ENCODE measurements at regions not wholly inside any gene's neighbourhood (a gene's known extent, or its start where the extent isn't known, plus 50 kb on each side); places are given as distances from the start of the nearest gene placed in this dataset.

DNA sequence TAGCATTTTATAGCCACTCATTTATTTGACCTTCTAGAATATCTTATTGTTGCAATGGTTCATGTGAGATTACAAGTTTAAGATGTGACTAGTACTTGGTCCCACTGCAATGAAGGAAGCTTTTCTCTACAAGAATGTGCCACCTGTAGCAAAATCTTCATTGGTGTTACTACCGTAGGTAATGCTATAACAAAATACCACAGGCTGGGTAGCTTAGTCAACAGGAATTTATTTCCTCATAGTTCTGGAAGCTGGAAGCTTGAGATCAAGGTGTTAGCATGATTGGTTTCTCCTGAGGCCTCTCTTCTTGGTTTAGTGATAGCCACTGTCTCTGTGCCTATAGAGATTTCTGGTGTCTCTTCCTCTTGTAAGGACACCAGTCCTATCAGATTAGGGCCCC is 441.0 kb downstream of the GPM6A start:
- TF ChIP-seq POLR2A (IDR thresholded peaks at IDR 0.05): no peak
- TF ChIP-seq, protein P1, sequence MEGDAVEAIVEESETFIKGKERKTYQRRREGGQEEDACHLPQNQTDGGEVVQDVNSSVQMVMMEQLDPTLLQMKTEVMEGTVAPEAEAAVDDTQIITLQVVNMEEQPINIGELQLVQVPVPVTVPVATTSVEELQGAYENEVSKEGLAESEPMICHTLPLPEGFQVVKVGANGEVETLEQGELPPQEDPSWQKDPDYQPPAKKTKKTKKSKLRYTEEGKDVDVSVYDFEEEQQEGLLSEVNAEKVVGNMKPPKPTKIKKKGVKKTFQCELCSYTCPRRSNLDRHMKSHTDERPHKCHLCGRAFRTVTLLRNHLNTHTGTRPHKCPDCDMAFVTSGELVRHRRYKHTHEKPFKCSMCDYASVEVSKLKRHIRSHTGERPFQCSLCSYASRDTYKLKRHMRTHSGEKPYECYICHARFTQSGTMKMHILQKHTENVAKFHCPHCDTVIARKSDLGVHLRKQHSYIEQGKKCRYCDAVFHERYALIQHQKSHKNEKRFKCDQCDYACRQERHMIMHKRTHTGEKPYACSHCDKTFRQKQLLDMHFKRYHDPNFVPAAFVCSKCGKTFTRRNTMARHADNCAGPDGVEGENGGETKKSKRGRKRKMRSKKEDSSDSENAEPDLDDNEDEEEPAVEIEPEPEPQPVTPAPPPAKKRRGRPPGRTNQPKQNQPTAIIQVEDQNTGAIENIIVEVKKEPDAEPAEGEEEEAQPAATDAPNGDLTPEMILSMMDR (IDR thresholded peaks at IDR 0.05): no peak

Data from tibial nerve (tissue), 3 donors.